Esophagus muscularis mucosa (tissue), 4 donors: ENCODE measurements at regions not wholly inside any gene's neighbourhood (a gene's known extent, or its start where the extent isn't known, plus 50 kb on each side); places are given as distances from the start of the nearest gene placed in this dataset.

ENCODE experiments used
- EP300 ChIP-seq: sonication (generic); formaldehyde crosslinking; IDR thresholded peaks from one replicate; pipeline ENCODE4 v1.6.1; 2017; ENCODE audit warnings: antibody characterized with exemption
- POLR2A ChIP-seq: fragments of 450-650 bp; IDR thresholded peaks from one replicate; pipeline ENCODE4 v1.6.1; 2017; ENCODE audit warnings: antibody characterized with exemption, moderate library complexity, mild to moderate bottlenecking, low read depth
- POLR2AphosphoS5 ChIP-seq, 2 donors: sonication (generic); formaldehyde crosslinking; IDR thresholded peaks; one replicate each; pipeline ENCODE4 v1.6.1; 2017; ENCODE audit warnings: antibody characterized with exemption in 2 of 2
- TF ChIP-seq, protein P1 (sequence below), 3 experiments: fragments of 200-600 bp in 2 of 3; fragments of 450-650 bp in 1 of 3; sonication (generic) in 2 of 3; IDR thresholded peaks; one replicate each; pipeline ENCODE4 v1.5.1; 2017 to 2019; ENCODE audit warnings: antibody characterized with exemption in 3 of 3, mild to moderate bottlenecking in 2 of 3, moderate library complexity in 1 of 3

DNA sequence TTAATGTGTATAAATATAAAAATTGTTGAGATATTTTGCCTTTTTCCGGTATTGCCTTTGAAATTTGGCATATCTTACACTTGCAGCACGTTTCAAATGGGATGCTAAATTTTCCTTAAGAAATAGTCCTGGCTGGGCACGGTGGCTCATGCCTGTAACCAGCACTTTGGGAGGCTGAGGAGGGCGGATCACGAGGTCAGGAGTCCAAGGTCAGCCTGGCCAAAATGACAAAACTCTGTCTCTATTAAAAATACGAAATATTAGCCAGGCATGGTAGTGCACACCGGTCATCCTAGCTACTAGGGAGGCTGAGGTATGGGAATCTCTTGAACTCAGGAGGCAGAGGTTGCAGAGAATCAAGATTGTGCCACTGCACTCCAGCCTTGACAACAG is 220.2 kb downstream of the PTEN start:
- TF ChIP-seq, protein P1, sequence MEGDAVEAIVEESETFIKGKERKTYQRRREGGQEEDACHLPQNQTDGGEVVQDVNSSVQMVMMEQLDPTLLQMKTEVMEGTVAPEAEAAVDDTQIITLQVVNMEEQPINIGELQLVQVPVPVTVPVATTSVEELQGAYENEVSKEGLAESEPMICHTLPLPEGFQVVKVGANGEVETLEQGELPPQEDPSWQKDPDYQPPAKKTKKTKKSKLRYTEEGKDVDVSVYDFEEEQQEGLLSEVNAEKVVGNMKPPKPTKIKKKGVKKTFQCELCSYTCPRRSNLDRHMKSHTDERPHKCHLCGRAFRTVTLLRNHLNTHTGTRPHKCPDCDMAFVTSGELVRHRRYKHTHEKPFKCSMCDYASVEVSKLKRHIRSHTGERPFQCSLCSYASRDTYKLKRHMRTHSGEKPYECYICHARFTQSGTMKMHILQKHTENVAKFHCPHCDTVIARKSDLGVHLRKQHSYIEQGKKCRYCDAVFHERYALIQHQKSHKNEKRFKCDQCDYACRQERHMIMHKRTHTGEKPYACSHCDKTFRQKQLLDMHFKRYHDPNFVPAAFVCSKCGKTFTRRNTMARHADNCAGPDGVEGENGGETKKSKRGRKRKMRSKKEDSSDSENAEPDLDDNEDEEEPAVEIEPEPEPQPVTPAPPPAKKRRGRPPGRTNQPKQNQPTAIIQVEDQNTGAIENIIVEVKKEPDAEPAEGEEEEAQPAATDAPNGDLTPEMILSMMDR (IDR thresholded peaks at IDR 0.05): no peak
- no peak for TF ChIP-seq EP300
- no peak for TF ChIP-seq POLR2A
- no peak for TF ChIP-seq POLR2AphosphoS5 (IDR thresholded peaks at IDR 0.05)
